SK-N-SH (cell line): ENCODE measurements at regions not wholly inside any gene's neighbourhood (a gene's known extent, or its start where the extent isn't known, plus 50 kb on each side); places are given as distances from the start of the nearest gene placed in this dataset.

Experiments used
- CTCF ChIA-PET: fragments of 300-600, 350-600 bp; formaldehyde crosslinking; extraction: SDS; loops from one replicate; lab custom pipeline; 2021; lab: Yijun Ruan, JAX
- POLR2A ChIA-PET: fragments of 350-600 bp; sonication (Branson Sonifier 250); formaldehyde crosslinking; extraction: SDS; loops from one replicate; lab custom pipeline; 2020; ENCODE audit warnings: antibody characterized with exemption, inconsistent platforms; lab: Yijun Ruan, JAX
- DNase-seq: peaks from one replicate; pipeline ENCODE4 v3.0.0; 2012
- H2AFZ ChIP-seq: fragments of 200-600 bp; sonication (generic); 2 replicates; pipeline ENCODE4 v1.8.1; 2016; ENCODE audit warnings: antibody characterized with exemption, mild to moderate bottlenecking, low read depth
- H3F3A ChIP-seq: fragments of 200-600 bp; sonication (generic); replicated peaks from 2 replicates; pipeline ENCODE3; 2016; ENCODE audit warnings: antibody characterized with exemption, mild to moderate bottlenecking; ENCODE audit not compliant: insufficient read depth
- H3K27ac ChIP-seq, 2 experiments: fragments of 200-500 bp in 1 of 2; fragments of 200-600 bp in 1 of 2; sonication (Bioruptor generic) in 1 of 2; sonication (generic), shearing (Covaris generic) in 1 of 2; 2 replicates each; pipeline versions ENCODE4 v1.5.1 to v1.6.1; 2014 to 2016; ENCODE audit warnings: low read depth in 2 of 2, inconsistent platforms in 1 of 2, low read length in 1 of 2, mild to moderate bottlenecking in 1 of 2, mixed read lengths in 1 of 2
- H3K27me3 ChIP-seq: fragments of 200-600 bp; sonication (generic), shearing (Covaris generic); 2 replicates; pipeline ENCODE4 v1.6.1; 2016; ENCODE audit warnings: mixed run types; ENCODE audit not compliant: insufficient read depth
- H3K36me3 ChIP-seq, 2 experiments: fragments of 200-500 bp in 1 of 2; fragments of 200-600 bp in 1 of 2; sonication (Bioruptor generic) in 1 of 2; sonication (generic) in 1 of 2; replicated peaks in 1 of 2; 2 replicates each; pipeline versions ENCODE3 to v1.5.1; 2014 to 2016; ENCODE audit warnings: low read length in 1 of 2, mild to moderate bottlenecking in 1 of 2; ENCODE audit not compliant: insufficient read depth in 2 of 2, control insufficient read depth in 1 of 2
- H3K4me1 ChIP-seq, 2 experiments: fragments of 200-500 bp in 1 of 2; fragments of 200-600 bp in 1 of 2; sonication (Bioruptor generic) in 1 of 2; sonication (generic), shearing (Covaris generic) in 1 of 2; 2 replicates each; pipeline versions ENCODE4 v1.5.1 to v1.6.1; 2014 to 2016; ENCODE audit warnings: low read depth in 1 of 2, low read length in 1 of 2, mixed run types in 1 of 2; ENCODE audit not compliant: insufficient read depth in 2 of 2, control insufficient read depth in 1 of 2
- H3K4me2 ChIP-seq: fragments of 200-600 bp; sonication (generic), shearing (Covaris generic); 2 replicates; pipeline ENCODE4 v1.6.1; 2017; ENCODE audit warnings: mixed run types
- H3K4me3 ChIP-seq, 2 experiments: fragments of 200-500 bp in 1 of 2; fragments of 200-600 bp in 1 of 2; sonication (Bioruptor generic) in 1 of 2; sonication (generic), shearing (Covaris generic) in 1 of 2; 2 replicates each; pipeline versions ENCODE4 v1.5.1 to v1.8.1; 2014 to 2016; ENCODE audit warnings: low read depth in 2 of 2, inconsistent platforms in 1 of 2, low read length in 1 of 2, mild to moderate bottlenecking in 1 of 2, mixed read lengths in 1 of 2, moderate library complexity in 1 of 2
- H3K79me2 ChIP-seq: fragments of 200-600 bp; sonication (generic); 2 replicates; pipeline ENCODE4 v1.8.1; 2017; ENCODE audit warnings: mild to moderate bottlenecking; ENCODE audit not compliant: insufficient read depth
- H3K9ac ChIP-seq: fragments of 200-600 bp; sonication (generic); 2 replicates; pipeline ENCODE4 v1.6.1; 2017; ENCODE audit warnings: mixed run types
- H3K9me2 ChIP-seq: fragments of 200-600 bp; sonication (generic); 2 replicates; pipeline ENCODE4 v1.6.1; 2017; ENCODE audit warnings: mixed run types
- H3K9me3 ChIP-seq: fragments of 200-600 bp; sonication (generic); 2 replicates; pipeline ENCODE4 v1.6.1; 2017; ENCODE audit warnings: mixed run types, mild to moderate bottlenecking, moderate library complexity
- H4K20me1 ChIP-seq: fragments of 200-600 bp; sonication (generic); 2 replicates; pipeline ENCODE4 v1.6.1; 2017; ENCODE audit warnings: mild to moderate bottlenecking, mixed run types; ENCODE audit not compliant: insufficient read depth
- EP300 ChIP-seq, 2 experiments: IDR thresholded peaks; 2 replicates each; pipeline versions ENCODE4 v1.4.0 to v1.6.1; 2012; ENCODE audit warnings: borderline replicate concordance in 1 of 2, low read depth in 1 of 2, low read length in 1 of 2
- EZH2phosphoT487 ChIP-seq: fragments of 200-600 bp; sonication (generic); IDR thresholded peaks from 2 replicates; pipeline ENCODE4 v1.6.1; 2017; ENCODE audit warnings: low read depth, mixed run types, mild to moderate bottlenecking, antibody characterized with exemption, moderate library complexity, borderline replicate concordance
- FOXJ3 ChIP-seq: sonication (generic); formaldehyde crosslinking; IDR thresholded peaks from 2 replicates; pipeline ENCODE4 v1.5.1; 2020; ENCODE audit warnings: mild to moderate bottlenecking, missing genetic modification reagents
- FOXM1 ChIP-seq: IDR thresholded peaks from 2 replicates; pipeline ENCODE4 v1.4.0; 2012; ENCODE audit warnings: low read depth, mild to moderate bottlenecking
- GABPA ChIP-seq: IDR thresholded peaks from 2 replicates; pipeline ENCODE4 v1.4.0; 2012; ENCODE audit warnings: low read depth, mild to moderate bottlenecking
- MEF2A ChIP-seq: IDR thresholded peaks from 2 replicates; pipeline ENCODE4 v1.4.0; 2012; ENCODE audit warnings: low read depth, borderline replicate concordance
- MXI1 ChIP-seq: IDR thresholded peaks from 2 replicates; pipeline ENCODE4 v1.6.1; 2012; ENCODE audit warnings: mild to moderate bottlenecking, low read depth, low read length, improper control_type of control experiment
- NFIC ChIP-seq: IDR thresholded peaks from 2 replicates; pipeline ENCODE4 v1.4.0; 2012; ENCODE audit warnings: borderline replicate concordance
- PBX3 ChIP-seq: IDR thresholded peaks from 2 replicates; pipeline ENCODE4; 2012
- POLR2AphosphoS5 ChIP-seq: IDR thresholded peaks from 2 replicates; pipeline ENCODE4 v1.6.1; 2012; ENCODE audit warnings: low read depth, low read length
- RAD21 ChIP-seq: IDR thresholded peaks from 2 replicates; pipeline ENCODE4 v1.6.1; 2012; ENCODE audit warnings: mild to moderate bottlenecking, low read length
- RCOR1 ChIP-seq: fragments of 150-350 bp; IDR thresholded peaks from 2 replicates; pipeline ENCODE4 v1.6.1; 2017; ENCODE audit warnings: antibody characterized with exemption, low read length
- REST ChIP-seq: IDR thresholded peaks from 2 replicates; pipeline ENCODE4 v1.6.1; 2012; ENCODE audit warnings: mild to moderate bottlenecking, low read depth, low read length, moderate library complexity
- RFX5 ChIP-seq: IDR thresholded peaks from 2 replicates; pipeline ENCODE4 v1.6.1; 2012; ENCODE audit warnings: mild to moderate bottlenecking, improper control_type of control experiment, low read length
- RXRA ChIP-seq: IDR thresholded peaks from 2 replicates; pipeline ENCODE4 v1.4.0; 2012; ENCODE audit warnings: low read depth, mild to moderate bottlenecking, borderline replicate concordance
- SIN3A ChIP-seq: IDR thresholded peaks from 2 replicates; pipeline ENCODE4 v1.6.1; 2012; ENCODE audit warnings: low read depth, mild to moderate bottlenecking, low read length, moderate library complexity, borderline replicate concordance
- SMC3 ChIP-seq: IDR thresholded peaks from 2 replicates; pipeline ENCODE4 v1.6.1; 2012; ENCODE audit warnings: low read depth, low read length, improper control_type of control experiment
- TAF1 ChIP-seq: IDR thresholded peaks from 2 replicates; pipeline ENCODE4 v1.6.1; 2012; ENCODE audit warnings: low read depth, mild to moderate bottlenecking, low read length, moderate library complexity, borderline replicate concordance
- TCF12 ChIP-seq: IDR thresholded peaks from 2 replicates; pipeline ENCODE4 v1.4.0; 2012
- ZBTB33 ChIP-seq: IDR thresholded peaks from 2 replicates; pipeline ENCODE4 v1.4.0; 2012; ENCODE audit warnings: low read depth, borderline replicate concordance
- WGBS: methylation state at CpG from one replicate; pipeline ENCODE4 v1.1.6; 2017; ENCODE audit warnings: low lambda C conversion rate; 5-methylcytosine and 5-hydroxymethylcytosine counted together
- TF ChIP-seq, protein P1 (sequence below): IDR thresholded peaks from 2 replicates; pipeline ENCODE4 v1.4.0; 2012; ENCODE audit warnings: low read depth, borderline replicate concordance

DNA sequence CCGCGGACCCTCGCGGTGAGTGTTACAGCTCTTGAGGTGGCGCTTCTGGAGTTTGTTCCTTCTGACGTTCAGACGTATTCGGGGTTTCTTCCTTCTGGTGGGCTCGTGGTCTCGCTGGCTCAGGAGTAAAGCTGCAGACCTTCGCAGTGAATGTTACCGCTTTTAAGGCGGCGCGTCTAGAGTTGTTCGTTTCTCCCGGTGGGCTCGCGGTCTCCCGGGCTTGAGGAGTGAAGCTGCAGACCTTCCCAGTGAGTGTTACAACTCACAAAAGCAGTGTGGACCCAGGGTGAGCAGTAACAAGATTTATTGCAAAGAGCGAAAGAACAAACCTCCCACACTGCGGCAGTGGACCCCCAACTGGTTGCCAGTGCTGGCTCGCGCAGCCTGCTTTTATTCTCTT lies 177.1 kb downstream of the UACA start:
- Histone ChIP-seq H4K20me1 (no peaks in the 10 kb centered on the region), H3K36me3 (no peaks in the 10 kb centered on the region), H3K4me3 (no peak overlapping the region), H3F3A (no peaks in the 10 kb centered on the region), H2AFZ (no peak overlapping the region), H3K79me2 (no peaks in the 10 kb centered on the region), H3K27ac (no peak overlapping the region), H3K4me1 (no peaks in the 10 kb centered on the region; a peak in 1 of 4 replicates), H3K9me2 (no peaks in the 10 kb centered on the region), H3K27me3 (no peaks in the 10 kb centered on the region), H3K4me2 (no peak overlapping the region), H3K9me3 (no peaks in the 10 kb centered on the region), H3K9ac (no peak overlapping the region)
- DNase-seq = no peak
- CTCF ChIA-PET = interaction anchor here (0.7 to 1.4 kb wide), 4 partner anchors 11 to 1155 kb away, joined by 3 to 6 read pairs (median 4); no protein-coding TSS in a partner anchor
- POLR2A ChIA-PET = no interaction called here
- WGBS = 96% methylated on average over 21 of the region's 24 CpGs
- TF ChIP-seq SMC3 (no peak), ZBTB33 (no peak), RXRA (no peak), MEF2A (no peak), PBX3 (no peak), EP300 (IDR thresholded peaks at IDR 0.05; ENCODE audit: borderline replicate concordance in 1 of 2, low read depth in 1 of 2, low read length in 1 of 2) (no peak), MXI1 (no peak), TAF1 (no peak), TCF12 (no peak), RCOR1 (no peak), FOXM1 (no peak), POLR2AphosphoS5 (no peak), RFX5 (no peak), RAD21 (no peak), SIN3A (no peak), NFIC (no peak)
- TF ChIP-seq, protein P1, sequence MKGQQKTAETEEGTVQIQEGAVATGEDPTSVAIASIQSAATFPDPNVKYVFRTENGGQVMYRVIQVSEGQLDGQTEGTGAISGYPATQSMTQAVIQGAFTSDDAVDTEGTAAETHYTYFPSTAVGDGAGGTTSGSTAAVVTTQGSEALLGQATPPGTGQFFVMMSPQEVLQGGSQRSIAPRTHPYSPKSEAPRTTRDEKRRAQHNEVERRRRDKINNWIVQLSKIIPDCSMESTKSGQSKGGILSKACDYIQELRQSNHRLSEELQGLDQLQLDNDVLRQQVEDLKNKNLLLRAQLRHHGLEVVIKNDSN = no peak

GRCh38 chr15:70585707-70586034 lies 177.7 kb downstream of the UACA start:
- no peak overlapping the region for H2AFZ ChIP-seq
- ChIA-PET CTCF (interaction anchor here (0.6 to 1.4 kb wide), 4 partner anchors 10 to 1154 kb away, joined by 3 to 6 read pairs (median 4); no protein-coding TSS in a partner anchor), POLR2A (no interaction called here)
- H4K20me1 ChIP-seq = no peaks in the 10 kb centered on the region
- no peaks in the 10 kb centered on the region for H3K9me2 ChIP-seq
- H3K4me1 ChIP-seq = no peaks in the 10 kb centered on the region; a peak in 1 of 4 replicates
- no peaks in the 10 kb centered on the region for H3K36me3 ChIP-seq
- H3K27ac ChIP-seq = no peak overlapping the region
- no peaks in the 10 kb centered on the region for H3K9me3 ChIP-seq
- WGBS = 78% methylated on average over 10 of the region's 10 CpGs
- no peak overlapping the region for H3K9ac ChIP-seq
- DNase-seq = no peak
- H3K4me3 ChIP-seq = no peak overlapping the region
- H3F3A ChIP-seq = no peaks in the 10 kb centered on the region
- H3K27me3 ChIP-seq = no peaks in the 10 kb centered on the region
- H3K4me2 ChIP-seq = no peak overlapping the region
- no peaks in the 10 kb centered on the region for H3K79me2 ChIP-seq
- TF ChIP-seq SMC3 (no peak), GABPA (no peak), NFIC (no peak), ZBTB33 (no peak), REST (no peak), EZH2phosphoT487 (no peak), FOXJ3 (no peak)
